ENCODE measurements at regions not wholly inside any gene's neighbourhood (a gene's known extent, or its start where the extent isn't known, plus 50 kb on each side); places are given as distances from the start of the nearest gene placed in this dataset.

- no peak for TF ChIP-seq SP1 (IDR thresholded peaks at IDR 0.05)
- TF ChIP-seq ARNT (IDR thresholded peaks at IDR 0.05), result no peak
- no peak for TF ChIP-seq FOXA1 (IDR thresholded peaks at IDR 0.05)
- TF ChIP-seq BHLHE40 (IDR thresholded peaks at IDR 0.05; ENCODE audit: borderline replicate concordance), result no peak
- no peak for TF ChIP-seq TARDBP (IDR thresholded peaks at IDR 0.05)
- TF ChIP-seq ZNF384 (IDR thresholded peaks at IDR 0.05), result no peak
- no peak for TF ChIP-seq L3MBTL2 (conservative IDR thresholded peaks at IDR 0.05)
- TF ChIP-seq FOXK2 (IDR thresholded peaks at IDR 0.05), result no peak
- no peak for TF ChIP-seq NFRKB (IDR thresholded peaks at IDR 0.05)
- no peak for TF ChIP-seq HDGF (IDR thresholded peaks at IDR 0.05; ENCODE audit: borderline replicate concordance)
- TF ChIP-seq SUZ12 (IDR thresholded peaks at IDR 0.05), result no peak
Observed at GRCh38 chr11:97356144-97356543, 966.3 kb downstream of the JRKL start.
